ENCODE measurements at regions not wholly inside any gene's neighbourhood (a gene's known extent, or its start where the extent isn't known, plus 50 kb on each side); places are given as distances from the start of the nearest gene placed in this dataset.

GRCh38 chr6:168858926-168859325, 394.7 kb downstream of the THBS2 start:
- TF ChIP-seq ZNF274 (IDR thresholded peaks at IDR 0.05; ENCODE audit: low read depth, low read length) (no peak), SUZ12 (IDR thresholded peaks at IDR 0.05; ENCODE audit: extremely low read depth, insufficient read depth, insufficient read length) (no peak)
